GM18870 (cell line): ENCODE measurements at regions not wholly inside any gene's neighbourhood (a gene's known extent, or its start where the extent isn't known, plus 50 kb on each side); places are given as distances from the start of the nearest gene placed in this dataset.
A peak's percentile ranks its signal among the peaks of the same experiment; 100 is the strongest.

Experiments used
- ATAC-seq: cut with Tn5 transposase; IDR thresholded peaks from one replicate; pipeline ENCODE4 v1.9.1; 2021; ENCODE audit warnings: moderate library complexity; ENCODE audit not compliant: unreplicated experiment

DNA sequence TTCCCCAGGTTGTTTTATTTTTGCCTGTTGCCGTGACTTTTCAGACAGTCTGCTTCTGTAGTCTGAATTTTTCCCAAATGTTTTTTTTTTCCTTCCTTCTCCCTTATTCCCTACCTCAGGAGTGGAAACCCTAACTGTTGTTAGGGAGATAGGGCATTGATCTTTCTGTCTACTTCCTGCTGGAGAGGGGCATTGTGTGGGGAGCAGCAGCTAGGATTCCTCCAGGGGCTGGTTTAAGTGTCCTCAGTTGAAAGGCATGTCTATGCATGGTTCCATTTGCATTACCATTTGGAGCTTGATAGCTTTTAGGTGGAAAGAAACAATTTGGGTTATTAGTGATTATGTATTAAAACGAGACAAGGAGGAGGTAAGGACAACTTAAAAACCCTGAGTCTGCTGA, 383.9 kb downstream of the DCAF12L2 start:
- no peak for ATAC-seq

GRCh38 chrX:125786316-125786715, 379.8 kb downstream of the DCAF12L2 start:
- no peak for ATAC-seq

DNA sequence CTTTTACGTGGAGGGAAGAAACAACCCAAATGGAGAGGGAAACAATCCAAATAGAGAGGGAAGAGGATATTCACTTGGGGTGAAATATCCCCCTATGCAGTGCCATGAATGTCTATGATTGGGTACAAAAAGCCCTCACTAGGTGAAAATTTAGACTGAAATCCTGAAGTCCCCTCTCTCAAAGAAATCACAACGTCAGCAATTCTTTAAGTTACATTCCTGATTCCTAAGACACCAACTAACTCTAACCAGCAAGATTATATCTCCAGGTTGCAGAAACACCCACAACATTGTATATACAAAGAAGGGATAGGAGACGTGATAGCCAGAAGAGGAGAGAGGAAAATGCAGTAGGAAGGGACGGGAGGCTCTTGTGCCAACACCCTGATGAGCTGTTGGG, 374.3 kb downstream of the DCAF12L2 start:
- no peak for ATAC-seq

- ATAC-seq = no peak
These were observed 355.2 kb downstream of the DCAF12L2 start for GRCh38 chrX:125810856-125811255.

DNA sequence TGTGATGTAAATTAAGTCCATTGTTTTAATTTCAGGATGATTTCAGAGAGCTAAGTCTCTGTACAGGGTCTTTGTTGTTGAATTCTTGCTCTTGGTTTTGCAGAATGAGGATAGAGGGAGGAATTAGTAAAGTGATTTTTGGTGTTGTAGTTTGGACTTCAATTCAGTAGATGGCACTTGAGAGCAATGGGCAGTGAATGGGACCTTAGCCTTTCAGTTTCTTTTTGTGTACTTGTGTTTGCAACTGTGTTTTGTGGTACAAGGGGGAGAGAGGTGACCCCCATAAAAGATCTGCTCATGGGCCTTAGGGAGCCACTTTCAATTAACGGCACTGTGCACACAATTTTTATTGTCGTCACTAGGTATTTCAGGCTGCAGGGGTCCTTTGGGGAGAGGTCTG, 340.0 kb downstream of the DCAF12L2 start:
- ATAC-seq = peak; percentile 77

- no peak for ATAC-seq
These were observed 339.2 kb downstream of the DCAF12L2 start for GRCh38 chrX:125826774-125827451.

- no peak for ATAC-seq
These were observed 319.8 kb downstream of the DCAF12L2 start for GRCh38 chrX:125846271-125846670.

DNA sequence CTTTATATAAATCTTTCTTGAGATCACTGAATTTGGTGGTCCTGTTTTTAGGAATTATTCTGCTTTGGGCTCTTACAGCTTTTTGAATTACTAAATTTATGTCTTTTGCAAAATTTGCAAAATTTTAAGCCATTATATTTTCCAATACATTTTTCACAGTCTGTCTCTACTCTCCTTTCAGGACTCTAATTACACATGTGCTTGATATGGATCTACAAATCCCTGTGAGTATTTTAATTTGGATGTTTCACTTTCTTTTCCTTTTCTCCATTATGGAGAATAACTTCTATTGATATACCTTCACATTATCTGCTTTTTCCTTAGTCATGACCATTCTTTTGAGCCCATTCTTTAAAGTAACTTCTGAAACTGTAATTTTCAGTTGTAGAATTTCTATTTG, 315.4 kb downstream of the DCAF12L2 start:
- no peak for ATAC-seq

DNA sequence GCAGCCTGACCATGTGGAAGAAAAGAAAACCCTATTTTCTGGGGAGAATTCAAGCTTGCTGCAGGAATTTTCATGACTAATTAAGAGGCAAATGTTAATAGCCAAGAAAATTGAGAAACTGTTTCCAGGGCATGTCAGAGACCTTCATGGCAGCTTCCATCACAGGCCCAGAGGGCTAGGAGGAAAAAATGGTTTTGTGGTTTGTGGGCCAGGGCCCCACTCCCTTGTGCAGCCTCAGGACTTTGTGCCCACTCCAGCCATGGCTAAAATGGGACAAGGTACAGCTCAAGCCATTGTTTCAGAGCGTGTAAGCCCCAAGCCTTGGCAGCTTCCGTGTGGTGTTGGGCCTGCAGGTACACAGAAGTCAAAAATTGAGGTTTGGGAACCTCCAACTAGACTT, 282.9 kb downstream of the DCAF12L2 start:
- no peak for ATAC-seq

DNA sequence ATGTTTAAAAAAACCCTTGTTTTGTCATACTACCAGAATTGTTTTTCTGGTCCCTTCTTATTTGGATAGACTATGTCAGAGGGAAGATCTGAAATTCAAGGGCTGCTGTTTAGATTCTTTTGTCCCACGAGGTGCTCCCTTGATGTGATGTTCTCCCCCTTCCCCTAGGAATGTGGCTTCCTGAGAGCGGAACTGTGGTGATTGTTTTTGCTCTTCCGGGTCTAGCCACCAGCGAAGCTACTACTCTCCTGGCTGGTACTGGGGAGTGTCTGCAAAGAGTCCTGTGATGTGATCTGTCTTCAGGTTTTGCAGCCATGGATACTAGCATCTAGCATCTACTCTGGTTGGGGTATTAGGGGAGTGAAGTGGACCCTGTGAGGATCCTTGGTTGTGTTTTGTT, 271.1 kb downstream of the DCAF12L2 start:
- no peak for ATAC-seq

DNA sequence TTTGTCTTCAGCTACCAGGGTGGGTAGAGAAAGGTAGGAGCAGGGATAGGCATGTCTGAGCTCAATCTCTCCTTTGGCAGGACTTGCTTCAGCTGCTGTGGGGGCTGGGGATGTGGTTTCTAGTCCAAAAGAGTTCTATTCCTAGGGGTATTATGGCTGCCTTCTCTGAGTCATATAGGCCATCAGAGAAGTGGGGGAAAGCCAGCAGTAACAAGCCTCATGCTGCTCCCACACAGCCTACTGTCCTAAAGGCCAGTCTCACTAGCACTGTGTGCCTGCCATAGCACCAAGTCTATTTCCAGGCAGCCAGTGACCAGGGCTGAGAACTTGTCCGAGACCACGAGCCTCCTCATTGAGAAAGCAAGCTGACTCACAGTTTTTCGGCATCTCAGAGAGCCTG, 270.6 kb downstream of the DCAF12L2 start:
- no peak for ATAC-seq

- ATAC-seq = no peak
These were observed 239.8 kb downstream of the DCAF12L2 start for GRCh38 chrX:125926295-125926694.

DNA sequence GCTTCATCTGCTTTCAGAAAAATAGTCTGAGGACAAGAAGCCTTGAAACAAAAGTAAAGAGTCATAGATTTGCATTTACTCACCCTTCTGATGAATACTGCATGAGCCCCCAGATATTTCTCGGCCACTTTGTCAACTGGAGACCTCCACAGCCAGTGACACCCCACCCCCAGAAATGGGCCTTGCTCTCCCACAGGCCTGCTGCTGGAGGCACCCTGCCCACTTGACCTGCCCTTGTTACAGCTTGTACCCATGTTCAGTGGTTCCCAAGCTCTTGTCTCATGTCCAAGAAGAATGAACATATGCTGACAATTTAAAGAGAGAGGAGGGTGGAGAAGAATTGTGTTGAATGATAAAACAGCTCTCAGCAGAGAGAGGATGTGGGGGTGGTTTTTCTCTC, 225.1 kb downstream of the DCAF12L2 start:
- no peak for ATAC-seq

GRCh38 chrX:125947501-125947900, 218.6 kb downstream of the DCAF12L2 start:
- no peak for ATAC-seq

DNA sequence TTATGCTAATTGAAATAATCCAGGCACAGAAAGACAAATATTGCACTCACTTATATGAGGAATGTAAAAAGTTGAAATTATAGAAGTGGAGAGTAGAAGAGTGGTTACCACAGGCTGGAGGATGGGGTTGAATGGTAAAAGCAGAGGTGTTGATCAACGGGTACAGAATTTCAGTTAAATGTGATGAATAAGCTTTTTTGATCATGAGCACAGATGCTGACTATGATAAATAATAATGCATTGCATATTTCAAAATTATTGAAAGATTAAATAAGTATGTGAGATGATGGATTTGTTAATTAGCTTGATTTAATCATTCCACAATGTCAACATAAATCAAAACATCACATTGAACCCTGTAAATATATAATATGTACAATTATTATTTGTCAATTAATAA, 213.1 kb downstream of the DCAF12L2 start:
- ATAC-seq = no peak

DNA sequence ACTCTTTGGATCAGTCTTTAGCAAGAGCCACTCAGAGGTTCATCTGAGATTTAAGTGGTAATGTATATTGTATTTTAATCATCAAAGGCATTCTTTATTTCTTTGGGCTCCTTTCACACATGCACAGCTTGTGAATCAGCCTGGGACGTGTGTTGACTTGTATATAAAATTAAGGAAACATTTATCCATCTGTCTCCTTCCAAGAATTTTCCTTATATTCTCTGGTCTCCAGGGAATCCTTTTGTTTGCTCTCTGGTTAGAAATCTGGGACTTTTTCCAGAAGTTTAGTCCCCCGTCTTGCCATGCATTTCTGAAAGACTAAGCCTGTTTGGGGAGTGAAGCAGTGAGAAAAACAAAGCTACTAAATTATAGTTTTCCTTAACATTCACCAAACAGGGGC, 212.3 kb downstream of the DCAF12L2 start:
- ATAC-seq = no peak

GRCh38 chrX:125954236-125954635, 211.9 kb downstream of the DCAF12L2 start:
- no peak for ATAC-seq

GRCh38 chrX:125977851-125978250, 188.2 kb downstream of the DCAF12L2 start:
- no peak for ATAC-seq

DNA sequence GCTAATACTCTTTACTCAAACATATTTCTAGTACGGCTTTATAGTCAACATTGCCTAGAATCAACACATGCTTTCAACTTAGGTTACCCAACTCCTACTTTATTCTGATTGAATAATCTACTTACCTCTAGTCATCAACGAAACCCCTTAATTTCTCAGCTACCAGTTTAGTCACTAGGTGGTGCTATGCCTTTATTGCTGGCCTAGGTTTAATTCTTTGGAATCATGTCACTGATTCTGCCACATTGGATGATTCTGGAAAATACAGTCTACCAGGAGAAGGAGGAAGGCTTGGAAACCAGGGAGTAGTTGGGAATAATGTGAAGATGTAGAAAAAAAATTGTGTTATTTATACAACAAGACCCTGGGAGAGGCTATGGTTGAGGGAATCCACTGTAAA, 167.7 kb downstream of the DCAF12L2 start:
- ATAC-seq = no peak

DNA sequence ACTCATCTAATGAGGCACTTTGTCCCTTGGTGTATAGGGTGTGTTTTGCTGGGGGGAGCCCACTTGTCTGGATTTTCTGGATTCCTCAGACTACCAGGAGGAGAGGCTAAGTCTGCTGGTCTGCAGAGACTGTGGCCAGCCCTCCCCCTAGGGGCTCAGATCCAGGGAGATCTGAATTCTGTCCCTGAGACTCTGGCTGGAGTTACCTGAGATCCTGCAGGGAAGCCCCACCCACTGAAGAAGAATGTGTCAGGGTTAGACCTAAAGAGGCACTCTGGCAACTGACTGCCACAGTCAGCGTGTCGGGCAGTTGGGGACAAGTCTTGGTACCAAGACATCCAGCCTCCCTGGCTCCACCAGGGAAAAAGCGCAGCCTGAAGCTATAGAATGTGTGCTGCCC, 138.9 kb downstream of the DCAF12L2 start:
- no peak for ATAC-seq

- no peak for ATAC-seq
These were observed 136.1 kb downstream of the DCAF12L2 start for GRCh38 chrX:126030021-126030420.

GRCh38 chrX:126063984-126064383, 102.1 kb downstream of the DCAF12L2 start:
- no peak for ATAC-seq

DNA sequence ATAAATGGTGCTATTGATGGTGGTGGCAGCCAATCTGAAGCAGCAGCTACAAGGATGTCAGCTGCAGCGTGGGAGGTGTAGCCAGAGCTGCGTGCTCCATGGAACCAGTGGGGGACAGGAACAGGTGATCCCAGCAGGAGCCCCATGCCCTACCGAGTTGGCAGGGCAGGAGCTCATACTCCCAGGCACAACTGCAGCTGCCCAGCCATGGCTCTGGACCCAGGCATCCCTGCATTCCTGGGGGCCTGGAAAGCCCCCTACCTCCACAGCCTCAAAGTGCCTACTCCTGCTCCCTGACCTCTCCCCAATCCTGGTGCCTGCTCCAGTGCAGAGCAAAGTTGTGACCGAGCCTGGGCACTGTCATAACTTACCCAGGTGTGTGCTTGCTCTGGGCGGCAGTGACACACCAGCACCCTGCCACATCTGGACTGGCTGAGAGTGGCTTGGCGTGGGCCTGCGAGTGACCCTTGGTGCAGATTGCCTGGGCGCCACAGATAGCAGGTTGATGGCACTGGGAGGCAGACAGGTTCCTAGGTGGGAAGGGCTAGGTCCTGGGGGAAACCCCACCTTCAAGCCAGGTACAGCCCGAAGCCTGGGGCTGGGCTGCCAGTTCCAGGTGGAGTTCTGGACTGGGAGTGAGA, 101.1 kb downstream of the DCAF12L2 start:
- ATAC-seq = no peak
